Panc1 (cell line): ENCODE measurements at regions not wholly inside any gene's neighbourhood (a gene's known extent, or its start where the extent isn't known, plus 50 kb on each side); places are given as distances from the start of the nearest gene placed in this dataset.

Experiments used
- ATAC-seq: fragments of 200-7000 bp; cut with Tn5 transposase; 2 replicates; pipeline ENCODE4 v1.9.1; 2020; ENCODE audit warnings: mild to moderate bottlenecking, moderate library complexity
- BruUV-seq: library from RNA; stranded (reverse); fragments of 400-500 nt; replicated peaks from 2 replicates; lab custom pipeline; 2021; lab: Mats Ljungman, UMichigan
- CTCF ChIA-PET: fragments of 300-600 bp; sonication (Branson Sonifier 250); formaldehyde crosslinking; loops from one replicate; lab custom pipeline; 2022; ENCODE audit warnings: antibody characterized with exemption; lab: Charles Lee
- POLR2A ChIA-PET: fragments of 300-600 bp; sonication (Branson Sonifier 250); formaldehyde crosslinking; loops from one replicate; lab custom pipeline; 2022; ENCODE audit warnings: antibody characterized with exemption; lab: Charles Lee
- DNase-seq: peaks from one replicate; pipeline ENCODE4 v3.0.0-alpha.2; 2010; ENCODE audit warnings: low read depth, low spot score
- H3K27ac ChIP-seq: 2 replicates; pipeline ENCODE4 v1.5.1; 2011; ENCODE audit warnings: mild to moderate bottlenecking, low read length, inconsistent platforms
- H3K27me3 ChIP-seq: fragments of 200-500 bp; sonication (Bioruptor generic); 2 replicates; pipeline ENCODE4 v1.6.0; 2014; ENCODE audit warnings: low read length, inconsistent platforms; ENCODE audit not compliant: control insufficient read depth, insufficient read depth
- H3K36me3 ChIP-seq: fragments of 200-500 bp; sonication (Bioruptor generic); 2 replicates; pipeline ENCODE4 v1.5.1; 2014; ENCODE audit warnings: inconsistent platforms, mild to moderate bottlenecking, low read length, moderate library complexity; ENCODE audit not compliant: control insufficient read depth, insufficient read depth
- H3K4me1 ChIP-seq: 2 replicates; pipeline ENCODE4 v1.5.1; 2011; ENCODE audit warnings: inconsistent platforms, mild to moderate bottlenecking, low read length, moderate library complexity; ENCODE audit not compliant: control insufficient read depth, insufficient read depth
- H3K4me3 ChIP-seq, 2 experiments: 2 replicates each; pipeline ENCODE4 v1.5.1; 2011 to 2012; ENCODE audit warnings: low read depth in 2 of 2, low read length in 2 of 2, mild to moderate bottlenecking in 2 of 2, inconsistent platforms in 1 of 2, moderate library complexity in 1 of 2
- H3K9me3 ChIP-seq: fragments of 200-500 bp; sonication (Bioruptor generic); 2 replicates; pipeline ENCODE4 v1.5.1; 2014; ENCODE audit warnings: low read depth, mild to moderate bottlenecking, inconsistent platforms, low read length, moderate library complexity; ENCODE audit not compliant: control insufficient read depth, insufficient read depth
- POLR2AphosphoS5 ChIP-seq: IDR thresholded peaks from 2 replicates; pipeline ENCODE4 v1.6.1; 2012; ENCODE audit warnings: mild to moderate bottlenecking, low read depth, low read length, moderate library complexity
- SIN3A ChIP-seq: IDR thresholded peaks from 2 replicates; pipeline ENCODE4 v1.6.1; 2012; ENCODE audit warnings: low read depth, mild to moderate bottlenecking, low read length, moderate library complexity, borderline replicate concordance; ENCODE audit not compliant: insufficient read depth
- TCF7L2 ChIP-seq: IDR thresholded peaks from 2 replicates; pipeline ENCODE4 v1.6.1; 2011; ENCODE audit warnings: mild to moderate bottlenecking, low read depth, low read length, inconsistent platforms
- in situ Hi-C: cut with HindIII; loops from 2 replicates; pipeline ENCODE4 v1.10.0; 2016; ENCODE audit warnings: low sequenced_read_pairs, low pct_unique_long_range_greater_than_20kb
- intact Hi-C: fragments of 100-400 bp; cut with micrococcal nuclease; formaldehyde crosslinking; loops from one replicate; pipeline ENCODE4 v1.10.0; 2022; ENCODE audit not compliant: unreplicated experiment
- TF ChIP-seq, protein P1 (sequence below): fragments of 450-650 bp; IDR thresholded peaks from 2 replicates; pipeline ENCODE4 v1.5.1; 2017; ENCODE audit warnings: mild to moderate bottlenecking
- TF ChIP-seq, protein P2 (sequence below), 2 experiments: IDR thresholded peaks; 2 replicates each; pipeline ENCODE4 v1.6.1; 2011 to 2012; ENCODE audit warnings: low read depth in 2 of 2, control low read depth in 1 of 2, low read length in 1 of 2, mild to moderate bottlenecking in 1 of 2, moderate library complexity in 1 of 2; ENCODE audit not compliant: insufficient read depth in 1 of 2

DNA sequence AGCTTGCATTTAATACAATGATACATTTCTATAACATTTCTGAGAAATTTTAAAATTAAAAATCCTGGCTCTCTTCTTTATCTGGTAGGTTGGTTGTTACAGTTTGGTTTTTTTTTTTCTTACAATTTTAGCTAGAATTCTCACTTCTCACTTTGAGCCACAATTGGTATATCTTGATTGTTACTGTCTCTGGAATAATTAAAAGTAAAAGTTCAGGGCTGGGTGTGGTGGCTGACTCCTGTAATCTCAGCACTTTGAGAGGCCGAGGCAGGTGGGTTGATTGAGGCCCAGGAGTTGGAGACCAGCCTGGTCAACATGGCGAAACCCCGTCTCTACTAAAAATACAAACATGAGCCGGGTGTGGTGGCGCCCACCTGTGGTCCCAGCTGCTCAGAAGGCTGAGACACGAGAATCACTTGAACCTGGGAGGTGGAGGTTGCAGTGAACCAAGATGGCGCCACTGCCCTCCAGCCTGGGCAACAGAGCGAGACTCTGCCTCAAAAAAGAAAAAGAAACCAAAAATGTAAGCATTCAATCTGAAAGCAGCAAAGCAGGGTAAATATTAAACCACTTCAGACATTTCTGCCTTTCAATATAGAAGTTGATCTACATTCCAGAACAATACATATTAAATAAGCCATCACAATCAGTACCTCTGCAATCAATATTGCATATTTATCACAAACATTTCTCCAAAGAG lies 88.6 kb upstream of the PFKP start:
- ATAC-seq (no peak), DNase-seq (no peak)
- ChIA-PET POLR2A (no interaction called here), CTCF (interaction anchor here (0.6 to 1.2 kb wide), 5 partner anchors 212 to 1869 kb away, joined by 3 to 5 read pairs (median 4); no protein-coding TSS in a partner anchor)
- Histone ChIP-seq H3K4me3 (no peak overlapping the region), H3K4me1 (no peaks in the 10 kb centered on the region), H3K9me3 (no peaks in the 10 kb centered on the region), H3K27me3 (no peaks in the 10 kb centered on the region), H3K36me3 (no peaks in the 10 kb centered on the region), H3K27ac (no peak overlapping the region)
- intact Hi-C loops: loop anchor here (5.0 kb wide), 1 partner anchor 41 kb away; no protein-coding TSS in a partner anchor
- in situ Hi-C loops: no loop called here
- BruUV-seq: no TSS peak
- TF ChIP-seq, protein P1, sequence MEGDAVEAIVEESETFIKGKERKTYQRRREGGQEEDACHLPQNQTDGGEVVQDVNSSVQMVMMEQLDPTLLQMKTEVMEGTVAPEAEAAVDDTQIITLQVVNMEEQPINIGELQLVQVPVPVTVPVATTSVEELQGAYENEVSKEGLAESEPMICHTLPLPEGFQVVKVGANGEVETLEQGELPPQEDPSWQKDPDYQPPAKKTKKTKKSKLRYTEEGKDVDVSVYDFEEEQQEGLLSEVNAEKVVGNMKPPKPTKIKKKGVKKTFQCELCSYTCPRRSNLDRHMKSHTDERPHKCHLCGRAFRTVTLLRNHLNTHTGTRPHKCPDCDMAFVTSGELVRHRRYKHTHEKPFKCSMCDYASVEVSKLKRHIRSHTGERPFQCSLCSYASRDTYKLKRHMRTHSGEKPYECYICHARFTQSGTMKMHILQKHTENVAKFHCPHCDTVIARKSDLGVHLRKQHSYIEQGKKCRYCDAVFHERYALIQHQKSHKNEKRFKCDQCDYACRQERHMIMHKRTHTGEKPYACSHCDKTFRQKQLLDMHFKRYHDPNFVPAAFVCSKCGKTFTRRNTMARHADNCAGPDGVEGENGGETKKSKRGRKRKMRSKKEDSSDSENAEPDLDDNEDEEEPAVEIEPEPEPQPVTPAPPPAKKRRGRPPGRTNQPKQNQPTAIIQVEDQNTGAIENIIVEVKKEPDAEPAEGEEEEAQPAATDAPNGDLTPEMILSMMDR: no peak
- no peak for TF ChIP-seq POLR2AphosphoS5

DNA sequence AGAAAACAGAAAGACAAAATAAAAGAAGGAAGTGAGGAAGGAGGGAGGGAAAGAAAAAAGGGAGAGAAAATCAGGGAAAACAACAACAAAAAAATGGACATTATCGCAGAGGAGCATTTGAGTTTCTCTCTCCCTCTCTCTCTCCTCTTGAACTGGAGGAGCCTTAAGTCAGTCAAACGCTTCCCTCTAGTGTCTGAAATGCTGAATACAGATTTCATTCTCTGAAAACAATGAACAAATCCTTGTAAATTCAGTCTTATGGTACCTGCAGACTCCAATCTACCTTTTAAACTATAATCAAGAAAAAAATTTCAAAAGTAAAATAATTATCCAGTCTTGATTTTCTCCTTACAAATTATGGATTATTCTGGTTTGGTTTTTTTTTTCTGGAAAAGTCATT lies 89.2 kb upstream of the PFKP start:
- intact Hi-C loops: loop anchor here (5.0 kb wide), 1 partner anchor 41 kb away; no protein-coding TSS in a partner anchor
- TF ChIP-seq, protein P1: peak; percentile 55; the same call in 1 of the 2 replicates
- TF ChIP-seq SIN3A: no peak
- no TSS peak for BruUV-seq
- Histone ChIP-seq H3K9me3 (no peaks in the 10 kb centered on the region), H3K27me3 (no peaks in the 10 kb centered on the region), H3K4me3 (no peak overlapping the region), H3K27ac (no peak overlapping the region), H3K4me1 (no peaks in the 10 kb centered on the region), H3K36me3 (no peaks in the 10 kb centered on the region)
- ATAC-seq: peak; percentile 75
- ChIA-PET POLR2A (no interaction called here), CTCF (interaction anchor here (0.6 to 1.2 kb wide), 3 partner anchors 270 to 1868 kb away, joined by 3 to 5 read pairs (median 4); no protein-coding TSS in a partner anchor)
- peak; percentile 64 for DNase-seq
- in situ Hi-C loops: no loop called here

DNA sequence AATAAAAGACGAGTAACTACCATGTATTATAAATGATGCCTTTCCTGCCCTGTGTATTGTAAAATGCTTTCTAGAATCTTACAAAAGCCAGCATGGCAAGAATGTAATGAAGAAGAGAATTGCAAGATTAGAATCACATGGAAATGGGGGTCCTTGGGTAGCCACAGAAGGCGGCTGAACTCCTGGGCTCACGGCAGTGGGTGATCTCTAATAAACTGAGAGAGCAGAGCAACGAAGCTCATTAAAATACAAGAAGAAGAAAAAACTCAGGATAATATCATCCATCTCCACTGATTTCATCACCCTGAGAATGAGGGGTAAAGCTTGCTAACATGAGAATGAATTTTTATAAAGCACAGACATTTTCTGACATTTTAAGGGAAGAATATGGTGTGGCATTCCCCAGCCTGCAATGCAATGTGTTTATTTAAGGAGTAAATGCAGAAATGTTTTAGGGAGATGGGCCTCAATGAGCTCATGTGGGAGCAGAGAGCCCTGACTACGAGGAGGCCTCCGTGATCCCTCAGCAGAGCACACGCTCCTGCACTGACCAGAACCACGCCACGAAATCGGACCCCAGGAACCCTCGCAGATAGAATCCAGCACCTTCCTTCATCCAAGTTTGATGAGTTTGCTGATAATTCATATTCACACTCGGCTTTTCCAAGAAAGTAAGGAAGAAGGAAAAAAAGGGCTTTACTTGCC lies 92.7 kb upstream of the PFKP start:
- no TSS peak for BruUV-seq
- DNase-seq: no peak
- CTCF ChIA-PET: no interaction called here
- Histone ChIP-seq H3K9me3 (no peaks in the 10 kb centered on the region), H3K27ac (no peak overlapping the region), H3K36me3 (no peaks in the 10 kb centered on the region), H3K27me3 (no peaks in the 10 kb centered on the region), H3K4me1 (no peaks in the 10 kb centered on the region), H3K4me3 (no peak overlapping the region)
- POLR2A ChIA-PET: no interaction called here
- no peak for ATAC-seq
- TF ChIP-seq TCF7L2 (no peak), SIN3A (no peak), POLR2AphosphoS5 (no peak)
- TF ChIP-seq, protein P2, sequence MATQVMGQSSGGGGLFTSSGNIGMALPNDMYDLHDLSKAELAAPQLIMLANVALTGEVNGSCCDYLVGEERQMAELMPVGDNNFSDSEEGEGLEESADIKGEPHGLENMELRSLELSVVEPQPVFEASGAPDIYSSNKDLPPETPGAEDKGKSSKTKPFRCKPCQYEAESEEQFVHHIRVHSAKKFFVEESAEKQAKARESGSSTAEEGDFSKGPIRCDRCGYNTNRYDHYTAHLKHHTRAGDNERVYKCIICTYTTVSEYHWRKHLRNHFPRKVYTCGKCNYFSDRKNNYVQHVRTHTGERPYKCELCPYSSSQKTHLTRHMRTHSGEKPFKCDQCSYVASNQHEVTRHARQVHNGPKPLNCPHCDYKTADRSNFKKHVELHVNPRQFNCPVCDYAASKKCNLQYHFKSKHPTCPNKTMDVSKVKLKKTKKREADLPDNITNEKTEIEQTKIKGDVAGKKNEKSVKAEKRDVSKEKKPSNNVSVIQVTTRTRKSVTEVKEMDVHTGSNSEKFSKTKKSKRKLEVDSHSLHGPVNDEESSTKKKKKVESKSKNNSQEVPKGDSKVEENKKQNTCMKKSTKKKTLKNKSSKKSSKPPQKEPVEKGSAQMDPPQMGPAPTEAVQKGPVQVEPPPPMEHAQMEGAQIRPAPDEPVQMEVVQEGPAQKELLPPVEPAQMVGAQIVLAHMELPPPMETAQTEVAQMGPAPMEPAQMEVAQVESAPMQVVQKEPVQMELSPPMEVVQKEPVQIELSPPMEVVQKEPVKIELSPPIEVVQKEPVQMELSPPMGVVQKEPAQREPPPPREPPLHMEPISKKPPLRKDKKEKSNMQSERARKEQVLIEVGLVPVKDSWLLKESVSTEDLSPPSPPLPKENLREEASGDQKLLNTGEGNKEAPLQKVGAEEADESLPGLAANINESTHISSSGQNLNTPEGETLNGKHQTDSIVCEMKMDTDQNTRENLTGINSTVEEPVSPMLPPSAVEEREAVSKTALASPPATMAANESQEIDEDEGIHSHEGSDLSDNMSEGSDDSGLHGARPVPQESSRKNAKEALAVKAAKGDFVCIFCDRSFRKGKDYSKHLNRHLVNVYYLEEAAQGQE (IDR thresholded peaks at IDR 0.05; ENCODE audit: insufficient read depth in 1 of 2, low read depth in 2 of 2, low read length in 1 of 2): no peak
- TF ChIP-seq, protein P1: no peak
- intact Hi-C loops: loop anchor here (5.0 kb wide), 1 partner anchor 37 kb away; no protein-coding TSS in a partner anchor
- in situ Hi-C loops: no loop called here
